A549 (cell line): ENCODE measurements at regions not wholly inside any gene's neighbourhood (a gene's known extent, or its start where the extent isn't known, plus 50 kb on each side); places are given as distances from the start of the nearest gene placed in this dataset.

Experiments used
- E2F6 ChIP-seq: IDR thresholded peaks from 2 replicates; pipeline ENCODE4 v1.6.1; 2012; ENCODE audit warnings: low read depth, borderline replicate concordance
- EP300 ChIP-seq, 2 experiments: fragments of >200 bp; sonication (Bioruptor Twin); formaldehyde crosslinking; IDR thresholded peaks; 2 replicates in 1 of 2; 3 replicates in 1 of 2; pipeline ENCODE4 v1.6.1; 2016 to 2017
- HMGXB4 ChIP-seq: fragments of 250-450 bp; sonication (Bioruptor Pico); IDR thresholded peaks from 2 replicates; pipeline ENCODE4 v1.5.0; 2021; ENCODE audit warnings: mild to moderate bottlenecking, moderate library complexity, borderline replicate concordance
- PHF8 ChIP-seq: fragments of 200-600 bp; sonication (generic); IDR thresholded peaks from 2 replicates; pipeline ENCODE4 v1.6.1; 2016; ENCODE audit warnings: low read depth, mild to moderate bottlenecking, antibody characterized with exemption, moderate library complexity, borderline replicate concordance
- POLR2A ChIP-seq: IDR thresholded peaks from 2 replicates; pipeline ENCODE4 v1.6.1; 2012; ENCODE audit warnings: mild to moderate bottlenecking, low read length
- RAD21 ChIP-seq, 2 experiments: fragments of >200 bp in 1 of 2; sonication (Bioruptor Twin) in 1 of 2; formaldehyde crosslinking in 1 of 2; IDR thresholded peaks in 1 of 2; conservative IDR thresholded peaks in 1 of 2; 2 replicates in 1 of 2; 3 replicates in 1 of 2; pipeline ENCODE4 v1.6.1; 2012 to 2018; ENCODE audit warnings: inconsistent platforms in 1 of 2
- REST ChIP-seq: fragments of 200-600 bp; sonication (generic); IDR thresholded peaks from 2 replicates; pipeline ENCODE4 v1.6.1; 2016; ENCODE audit warnings: antibody characterized with exemption, mild to moderate bottlenecking, moderate library complexity
- RFX5 ChIP-seq: fragments of 450-650 bp; IDR thresholded peaks from 2 replicates; pipeline ENCODE4 v1.7.1; 2014; ENCODE audit warnings: antibody characterized with exemption, mild to moderate bottlenecking, moderate library complexity
- SMC3 ChIP-seq: fragments of >200 bp; sonication (Bioruptor Twin); formaldehyde crosslinking; IDR thresholded peaks from 3 replicates; pipeline ENCODE4 v1.6.1; 2018; ENCODE audit warnings: inconsistent platforms
- USF2 ChIP-seq: fragments of 450-650 bp; IDR thresholded peaks from 2 replicates; pipeline ENCODE4 v1.6.1; 2014; ENCODE audit warnings: antibody characterized with exemption
- ZC3H11A ChIP-seq: fragments of 450-650 bp; IDR thresholded peaks from 2 replicates; pipeline ENCODE4 v1.6.1; 2014; ENCODE audit warnings: antibody characterized with exemption, mild to moderate bottlenecking
- TF ChIP-seq, protein P1 (sequence below): fragments of >200 bp; sonication (Bioruptor Twin); formaldehyde crosslinking; IDR thresholded peaks from 3 replicates; pipeline ENCODE4 v1.5.1; 2016
- TF ChIP-seq, protein P2 (sequence below): fragments of 150-350 bp; IDR thresholded peaks from 2 replicates; pipeline ENCODE4 v1.6.1; 2014; ENCODE audit warnings: low read depth, mild to moderate bottlenecking, low read length
- TF ChIP-seq, protein P3 (sequence below): IDR thresholded peaks from 2 replicates; pipeline ENCODE4 v1.6.1; 2012

DNA sequence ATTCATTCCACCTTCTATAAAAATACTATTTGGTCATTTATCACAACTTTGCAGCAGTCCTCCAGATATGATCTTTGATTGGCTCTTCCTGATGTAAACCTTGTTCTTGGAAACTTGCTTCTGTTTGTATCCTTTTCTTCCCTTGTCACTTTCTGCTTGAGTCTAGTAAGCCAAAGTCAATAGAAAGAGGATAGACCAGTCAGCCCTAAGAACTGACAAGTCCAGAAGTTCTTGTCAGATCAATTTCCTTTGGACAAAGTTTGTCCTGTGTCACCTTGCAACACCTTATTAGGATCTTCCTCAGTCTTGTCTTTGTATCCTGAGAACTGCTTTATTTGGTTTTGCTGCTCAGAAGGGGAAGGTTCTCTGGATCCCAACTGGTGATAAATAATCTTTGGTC, 87.9 kb upstream of the CCDC54 start:
- TF ChIP-seq, protein P1, sequence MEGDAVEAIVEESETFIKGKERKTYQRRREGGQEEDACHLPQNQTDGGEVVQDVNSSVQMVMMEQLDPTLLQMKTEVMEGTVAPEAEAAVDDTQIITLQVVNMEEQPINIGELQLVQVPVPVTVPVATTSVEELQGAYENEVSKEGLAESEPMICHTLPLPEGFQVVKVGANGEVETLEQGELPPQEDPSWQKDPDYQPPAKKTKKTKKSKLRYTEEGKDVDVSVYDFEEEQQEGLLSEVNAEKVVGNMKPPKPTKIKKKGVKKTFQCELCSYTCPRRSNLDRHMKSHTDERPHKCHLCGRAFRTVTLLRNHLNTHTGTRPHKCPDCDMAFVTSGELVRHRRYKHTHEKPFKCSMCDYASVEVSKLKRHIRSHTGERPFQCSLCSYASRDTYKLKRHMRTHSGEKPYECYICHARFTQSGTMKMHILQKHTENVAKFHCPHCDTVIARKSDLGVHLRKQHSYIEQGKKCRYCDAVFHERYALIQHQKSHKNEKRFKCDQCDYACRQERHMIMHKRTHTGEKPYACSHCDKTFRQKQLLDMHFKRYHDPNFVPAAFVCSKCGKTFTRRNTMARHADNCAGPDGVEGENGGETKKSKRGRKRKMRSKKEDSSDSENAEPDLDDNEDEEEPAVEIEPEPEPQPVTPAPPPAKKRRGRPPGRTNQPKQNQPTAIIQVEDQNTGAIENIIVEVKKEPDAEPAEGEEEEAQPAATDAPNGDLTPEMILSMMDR, result no peak
- TF ChIP-seq SMC3 (no peak), REST (no peak), POLR2A (no peak), RFX5 (no peak), EP300 (IDR thresholded peaks at IDR 0.05) (no peak), PHF8 (no peak), ZC3H11A (no peak), RAD21 (conservative IDR thresholded peaks at IDR 0.05 in 1 of 2, IDR thresholded peaks at IDR 0.05 in 1 of 2) (no peak), E2F6 (no peak), USF2 (no peak), HMGXB4 (no peak)
- TF ChIP-seq, protein P2, sequence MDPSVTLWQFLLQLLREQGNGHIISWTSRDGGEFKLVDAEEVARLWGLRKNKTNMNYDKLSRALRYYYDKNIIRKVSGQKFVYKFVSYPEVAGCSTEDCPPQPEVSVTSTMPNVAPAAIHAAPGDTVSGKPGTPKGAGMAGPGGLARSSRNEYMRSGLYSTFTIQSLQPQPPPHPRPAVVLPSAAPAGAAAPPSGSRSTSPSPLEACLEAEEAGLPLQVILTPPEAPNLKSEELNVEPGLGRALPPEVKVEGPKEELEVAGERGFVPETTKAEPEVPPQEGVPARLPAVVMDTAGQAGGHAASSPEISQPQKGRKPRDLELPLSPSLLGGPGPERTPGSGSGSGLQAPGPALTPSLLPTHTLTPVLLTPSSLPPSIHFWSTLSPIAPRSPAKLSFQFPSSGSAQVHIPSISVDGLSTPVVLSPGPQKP, result no peak
- TF ChIP-seq, protein P3, sequence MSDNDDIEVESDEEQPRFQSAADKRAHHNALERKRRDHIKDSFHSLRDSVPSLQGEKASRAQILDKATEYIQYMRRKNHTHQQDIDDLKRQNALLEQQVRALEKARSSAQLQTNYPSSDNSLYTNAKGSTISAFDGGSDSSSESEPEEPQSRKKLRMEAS, result no peak
